22Rv1 (cell line): ENCODE measurements at regions not wholly inside any gene's neighbourhood (a gene's known extent, or its start where the extent isn't known, plus 50 kb on each side); places are given as distances from the start of the nearest gene placed in this dataset.

Experiments used
- ZFX ChIP-seq: fragments of 450-650 bp; IDR thresholded peaks from 2 replicates; pipeline ENCODE4 v1.6.1; 2017; ENCODE audit warnings: antibody characterized with exemption, borderline replicate concordance
- TF ChIP-seq, protein P1 (sequence below): fragments of 450-650 bp; IDR thresholded peaks from 2 replicates; pipeline ENCODE4 v1.5.1; 2017; ENCODE audit warnings: mild to moderate bottlenecking

DNA sequence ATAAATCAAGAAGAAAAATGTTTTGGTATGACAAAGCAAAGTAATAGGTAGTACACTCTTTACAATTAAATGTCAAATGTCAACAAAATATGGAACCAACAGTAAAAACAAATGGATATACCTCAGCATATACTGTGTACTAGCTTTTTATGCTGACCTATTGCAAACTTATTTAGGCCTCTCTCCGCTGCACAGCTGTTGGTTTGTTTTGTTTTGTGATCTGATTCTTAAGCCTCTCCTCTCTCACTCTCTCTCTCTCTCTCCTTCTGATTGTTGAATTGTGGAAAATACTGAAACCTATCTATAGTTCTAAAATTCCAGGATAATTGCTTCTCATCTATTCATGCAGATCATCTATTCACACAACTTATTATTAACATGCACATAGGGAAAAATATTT is 154.9 kb upstream of the ARHGAP28 start:
- TF ChIP-seq, protein P1, sequence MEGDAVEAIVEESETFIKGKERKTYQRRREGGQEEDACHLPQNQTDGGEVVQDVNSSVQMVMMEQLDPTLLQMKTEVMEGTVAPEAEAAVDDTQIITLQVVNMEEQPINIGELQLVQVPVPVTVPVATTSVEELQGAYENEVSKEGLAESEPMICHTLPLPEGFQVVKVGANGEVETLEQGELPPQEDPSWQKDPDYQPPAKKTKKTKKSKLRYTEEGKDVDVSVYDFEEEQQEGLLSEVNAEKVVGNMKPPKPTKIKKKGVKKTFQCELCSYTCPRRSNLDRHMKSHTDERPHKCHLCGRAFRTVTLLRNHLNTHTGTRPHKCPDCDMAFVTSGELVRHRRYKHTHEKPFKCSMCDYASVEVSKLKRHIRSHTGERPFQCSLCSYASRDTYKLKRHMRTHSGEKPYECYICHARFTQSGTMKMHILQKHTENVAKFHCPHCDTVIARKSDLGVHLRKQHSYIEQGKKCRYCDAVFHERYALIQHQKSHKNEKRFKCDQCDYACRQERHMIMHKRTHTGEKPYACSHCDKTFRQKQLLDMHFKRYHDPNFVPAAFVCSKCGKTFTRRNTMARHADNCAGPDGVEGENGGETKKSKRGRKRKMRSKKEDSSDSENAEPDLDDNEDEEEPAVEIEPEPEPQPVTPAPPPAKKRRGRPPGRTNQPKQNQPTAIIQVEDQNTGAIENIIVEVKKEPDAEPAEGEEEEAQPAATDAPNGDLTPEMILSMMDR: no peak
- TF ChIP-seq ZFX: no peak
